GM18511 (cell line): ENCODE measurements at regions not wholly inside any gene's neighbourhood (a gene's known extent, or its start where the extent isn't known, plus 50 kb on each side); places are given as distances from the start of the nearest gene placed in this dataset.

Source experiments
- ATAC-seq: cut with Tn5 transposase; IDR thresholded peaks from one replicate; pipeline ENCODE4 v1.9.1; 2021; ENCODE audit warnings: mild to moderate bottlenecking, moderate library complexity; ENCODE audit not compliant: unreplicated experiment

DNA sequence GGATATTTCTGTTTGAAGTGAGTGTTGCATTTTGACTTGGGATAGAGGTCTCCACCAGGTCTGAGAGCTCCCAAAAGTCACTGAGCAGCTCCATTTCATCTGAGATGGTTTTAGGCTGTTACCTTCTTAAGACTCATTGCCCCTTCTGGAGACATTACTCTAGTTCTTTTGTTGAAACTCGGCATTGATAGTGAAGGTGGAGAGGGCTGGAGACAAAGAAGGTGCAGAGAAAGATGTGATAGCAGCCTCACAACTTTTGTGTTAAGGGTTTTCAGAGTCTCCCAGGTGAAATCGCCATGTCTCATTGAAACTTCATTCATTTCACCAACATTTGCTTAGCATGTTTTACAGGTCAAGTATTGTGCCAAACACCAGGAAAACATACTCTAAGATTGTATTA, 219.6 kb downstream of the INSIG2 start:
- no peak for ATAC-seq

GRCh38 chr2:118301248-118301647, 213.0 kb downstream of the INSIG2 start:
- no peak for ATAC-seq

DNA sequence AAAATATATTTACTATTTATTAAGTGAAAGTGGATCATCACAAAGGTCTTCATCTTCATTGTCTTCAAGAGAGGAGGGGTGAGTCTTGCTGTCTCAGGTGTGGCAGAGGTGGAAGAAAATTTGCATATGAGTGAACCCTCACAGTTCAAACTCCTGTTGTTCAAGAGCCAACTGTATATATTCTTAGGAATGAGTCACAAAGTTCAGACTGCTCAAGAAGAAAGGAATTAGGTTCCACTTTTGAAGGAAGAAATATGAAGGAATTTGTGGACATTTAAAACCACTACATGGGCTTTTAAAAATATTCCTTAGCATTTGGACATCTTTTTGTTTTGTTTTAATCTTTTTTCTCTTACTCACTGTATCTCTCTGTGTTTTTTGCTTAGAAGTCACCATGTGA, 212.6 kb downstream of the INSIG2 start:
- no peak for ATAC-seq

DNA sequence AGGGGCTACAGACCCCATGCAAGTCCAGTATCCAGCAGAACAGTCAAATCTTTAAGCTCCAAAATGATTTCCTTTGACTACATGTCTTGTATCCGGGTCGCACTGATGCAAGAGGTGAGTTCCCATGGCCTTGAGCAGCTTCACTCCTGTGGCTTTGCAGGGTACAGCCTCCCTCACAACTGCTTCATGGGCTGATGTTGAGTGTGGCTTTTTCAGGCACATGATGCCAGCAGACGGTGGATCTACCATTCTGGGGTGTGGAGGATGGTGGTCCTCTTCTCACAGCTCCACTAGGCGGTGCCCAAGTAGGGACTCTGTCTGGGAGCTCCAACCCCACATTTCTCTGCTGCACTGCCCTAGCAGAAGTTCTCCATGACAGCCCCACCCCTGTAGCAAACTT, 208.4 kb downstream of the INSIG2 start:
- ATAC-seq, result no peak

GRCh38 chr2:118295592-118296390, 207.5 kb downstream of the INSIG2 start:
- ATAC-seq, result no peak

DNA sequence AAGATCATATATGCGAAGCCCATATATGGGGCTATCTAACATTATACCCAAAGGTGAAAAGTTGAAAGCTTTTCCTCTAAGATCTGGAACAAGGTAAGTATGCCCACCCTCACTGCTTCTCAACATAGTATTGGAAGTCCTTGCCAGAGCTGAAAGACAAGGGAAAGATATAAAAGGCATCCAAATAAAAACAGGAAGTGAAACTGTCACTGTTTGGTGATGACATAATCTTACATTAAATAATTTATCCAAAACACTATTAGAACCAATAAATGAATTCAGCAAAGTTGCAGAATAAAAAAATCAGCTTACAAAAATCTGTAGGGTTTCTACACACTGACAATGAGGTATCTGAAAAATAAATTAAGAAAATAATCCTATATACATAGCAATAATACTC, 205.8 kb downstream of the INSIG2 start:
- ATAC-seq, result peak; percentile 46

- ATAC-seq, result no peak
These were observed 204.7 kb downstream of the INSIG2 start for GRCh38 chr2:118292991-118293390.

DNA sequence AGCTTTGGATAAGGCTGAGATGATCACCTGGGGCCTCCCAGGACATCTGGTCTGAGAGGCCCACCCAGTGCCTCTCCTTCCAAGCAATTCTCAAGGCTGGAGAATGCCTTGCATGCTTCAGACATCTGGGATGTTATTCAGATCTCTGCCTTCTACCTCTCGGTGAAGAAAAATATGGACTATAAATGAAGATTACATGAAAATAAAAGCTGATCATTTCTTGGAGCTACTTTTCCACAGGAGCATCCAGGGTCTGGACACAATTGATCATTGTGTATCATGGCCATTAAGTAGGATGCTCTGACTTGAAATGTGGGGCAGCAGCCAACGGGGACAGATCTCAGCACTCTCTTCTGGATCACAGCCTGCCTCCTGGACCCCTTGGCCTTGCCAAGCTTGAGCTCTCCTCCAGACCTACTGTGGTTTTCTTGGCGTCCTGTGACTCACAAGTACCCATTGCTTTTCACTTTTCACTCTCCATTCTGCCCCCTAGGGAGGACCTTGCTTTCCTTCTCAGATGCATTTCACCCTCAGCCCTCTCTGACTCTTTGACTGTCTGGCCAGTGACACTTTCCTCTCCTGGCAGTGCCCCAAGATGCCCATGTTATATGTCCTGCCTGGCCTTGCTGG, 203.1 kb downstream of the INSIG2 start:
- ATAC-seq, result no peak

DNA sequence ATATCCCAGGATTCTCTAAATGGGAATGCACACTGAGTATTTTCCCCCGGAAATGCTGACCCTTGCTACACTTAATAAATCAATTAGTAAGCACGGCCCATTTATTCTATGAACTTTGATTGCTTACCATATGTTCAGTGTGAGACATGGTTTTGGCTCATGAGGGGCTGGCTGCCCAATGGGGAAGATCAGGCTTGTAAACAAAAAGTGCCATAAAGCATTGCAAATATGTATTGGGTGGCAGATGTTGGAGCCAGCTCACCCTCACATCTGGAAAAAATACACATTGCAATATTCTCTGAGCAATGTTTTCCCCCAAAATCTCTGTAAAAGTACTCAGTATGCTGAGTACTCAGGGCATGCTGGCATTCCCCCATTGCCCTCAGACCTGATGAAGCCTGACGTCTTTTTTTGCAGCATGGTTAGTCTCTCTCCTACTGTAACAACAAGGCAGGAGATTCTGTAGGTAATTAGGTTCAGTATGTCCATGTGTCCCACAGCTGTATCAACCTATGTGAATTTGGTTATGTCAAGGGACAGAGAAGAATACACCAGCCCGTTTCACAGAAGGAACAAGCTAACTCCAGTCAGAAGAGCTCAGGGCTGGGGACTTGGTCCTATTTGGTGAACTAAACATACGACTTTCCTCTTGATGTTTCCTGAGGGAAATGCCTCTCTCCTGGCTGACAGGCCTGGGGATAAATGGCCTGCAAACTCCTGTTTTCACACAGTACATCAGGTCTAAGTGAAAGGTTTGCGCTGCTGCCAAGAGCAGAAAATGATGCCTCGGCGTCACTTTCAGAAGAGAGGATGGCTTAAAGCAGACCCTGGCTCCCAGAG, 202.4 kb downstream of the INSIG2 start:
- ATAC-seq, result no peak

- ATAC-seq, result no peak
These were observed 190.7 kb downstream of the INSIG2 start for GRCh38 chr2:118279005-118279404.

DNA sequence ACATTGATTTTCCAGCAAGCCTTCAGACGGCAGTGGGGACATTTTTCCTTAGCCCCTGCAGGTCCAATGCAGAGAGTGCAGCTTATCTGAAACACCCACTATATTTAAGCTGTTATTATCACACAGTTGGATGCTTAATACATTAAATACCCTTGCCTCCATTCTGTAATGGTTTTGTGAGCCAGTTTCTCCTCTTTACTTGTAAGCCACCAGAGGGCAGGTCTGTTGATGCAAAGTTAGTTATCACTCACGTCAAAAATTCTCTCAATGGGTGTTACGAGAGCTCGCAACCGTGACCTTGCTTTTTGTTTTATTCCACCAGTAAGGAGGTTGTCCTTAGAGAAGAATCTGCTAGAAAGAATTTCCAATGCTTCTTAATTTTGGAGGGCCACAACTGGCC, 189.8 kb downstream of the INSIG2 start:
- ATAC-seq, result no peak

DNA sequence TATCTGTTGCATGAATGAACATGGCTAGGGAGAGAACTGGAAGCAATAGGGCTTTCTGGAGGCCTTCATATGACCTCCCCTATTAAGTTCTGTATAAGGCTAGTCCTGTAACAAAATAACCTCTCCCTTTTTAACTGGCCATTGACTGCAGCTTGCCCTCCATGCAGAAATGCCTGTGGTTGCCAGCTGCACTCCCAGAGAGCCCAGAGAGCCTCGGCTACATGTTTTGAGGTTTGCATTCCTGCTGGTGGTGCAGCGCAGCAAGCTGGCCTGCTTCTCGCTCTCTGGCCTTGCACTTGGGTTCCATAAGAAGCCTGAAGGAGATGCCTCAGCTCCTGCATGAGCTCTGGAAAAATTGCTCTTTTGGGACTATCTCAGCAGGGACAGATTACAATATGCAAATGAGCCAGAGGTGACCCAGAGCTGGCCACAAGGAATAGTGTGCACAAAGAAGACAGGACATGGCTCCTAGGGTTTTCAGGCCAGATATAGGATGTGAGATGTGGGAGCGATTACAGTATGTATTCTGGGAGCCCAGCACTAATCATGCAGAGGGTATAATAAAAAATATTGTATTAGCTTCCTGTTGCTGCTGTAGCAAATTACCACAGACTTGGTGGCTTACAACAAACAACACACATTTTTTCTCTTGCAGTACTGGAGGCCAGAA, 186.7 kb downstream of the INSIG2 start:
- no peak for ATAC-seq

GRCh38 chr2:118272391-118272790, 184.1 kb downstream of the INSIG2 start:
- ATAC-seq, result no peak

- ATAC-seq, result peak; percentile 70
These were observed 181.3 kb downstream of the INSIG2 start for GRCh38 chr2:118269408-118270051.

DNA sequence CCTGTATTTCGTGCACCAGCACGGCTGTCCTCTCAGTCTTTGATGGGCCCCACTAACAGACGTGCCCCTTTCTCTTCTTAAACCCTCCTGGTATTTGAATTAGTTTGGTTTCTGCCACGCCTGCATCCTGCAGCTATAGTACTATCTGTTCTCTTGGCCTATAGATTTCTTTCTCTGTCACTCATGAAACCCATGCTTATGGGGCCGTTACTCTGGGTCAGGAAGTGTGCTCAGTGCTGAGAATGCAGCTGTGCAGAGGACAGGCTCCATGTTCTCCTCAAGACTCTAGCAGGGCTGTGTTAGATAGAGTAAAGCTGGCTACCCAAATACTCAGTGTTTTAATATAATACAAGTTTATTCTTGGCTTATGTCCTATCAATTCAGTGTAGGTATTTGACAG, 180.0 kb downstream of the INSIG2 start:
- ATAC-seq, result no peak

- no peak for ATAC-seq
These were observed 177.7 kb downstream of the INSIG2 start for GRCh38 chr2:118265873-118266455.

- no peak for ATAC-seq
These were observed 176.1 kb downstream of the INSIG2 start for GRCh38 chr2:118264232-118264990.

- ATAC-seq, result no peak
These were observed 169.4 kb downstream of the INSIG2 start for GRCh38 chr2:118257696-118258095.

DNA sequence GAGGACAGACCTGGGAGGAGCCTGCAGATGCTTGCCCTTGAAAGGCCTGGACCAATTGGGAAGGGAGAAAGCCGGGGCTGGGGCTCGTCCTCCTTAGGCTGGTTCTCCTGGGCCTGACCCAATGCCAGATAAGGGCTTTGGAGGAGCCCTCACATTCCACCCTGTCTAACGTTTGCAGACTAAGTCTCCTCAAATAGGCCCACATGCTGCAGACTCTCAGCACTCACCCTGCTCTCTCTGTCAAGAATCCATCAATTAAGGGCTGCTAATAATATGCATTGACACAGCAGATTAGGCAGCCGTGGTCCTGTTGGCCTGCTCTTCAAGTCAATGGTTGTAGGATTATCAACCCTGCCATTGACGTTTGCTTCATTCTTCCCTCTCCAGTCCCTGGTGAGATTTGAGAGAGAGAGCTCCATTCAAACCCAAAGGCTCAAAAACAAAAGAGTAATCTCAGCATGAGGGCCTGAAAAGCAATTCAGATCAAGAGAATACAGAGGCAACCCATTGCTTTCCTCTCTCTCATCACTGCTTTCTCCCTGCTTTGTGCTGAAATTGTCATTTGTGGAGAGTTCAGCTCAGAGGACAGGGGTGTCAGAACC, 167.6 kb downstream of the INSIG2 start:
- no peak for ATAC-seq
